ENCODE measurements at regions not wholly inside any gene's neighbourhood (a gene's known extent, or its start where the extent isn't known, plus 50 kb on each side); places are given as distances from the start of the nearest gene placed in this dataset.

DNA sequence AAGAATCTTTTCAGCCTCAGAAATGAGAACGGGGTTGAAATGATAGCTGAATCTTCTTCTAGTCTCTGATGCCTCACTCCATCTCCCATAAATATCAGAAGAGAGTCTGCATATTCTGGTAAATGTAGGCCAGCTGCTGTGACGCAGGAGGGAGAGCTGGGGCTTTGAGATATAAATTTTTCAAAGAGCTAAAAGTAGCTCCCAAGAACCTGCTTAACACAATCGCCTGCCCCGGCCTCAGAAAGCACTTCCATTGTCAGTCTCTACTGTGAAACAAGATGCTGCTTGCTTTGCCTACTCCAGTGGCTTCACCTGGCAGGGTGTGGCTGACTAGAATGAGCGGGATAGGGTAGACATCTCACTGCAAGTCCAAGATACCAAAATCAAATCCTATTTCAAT is 105.0 kb upstream of the CCDC150 start:
- Histone ChIP-seq H3K9me3 (ENCODE audit: low read length) (no peaks in the 10 kb centered on the region), H3K4me2 (ENCODE audit: low read length) (no peak overlapping the region)

DNA sequence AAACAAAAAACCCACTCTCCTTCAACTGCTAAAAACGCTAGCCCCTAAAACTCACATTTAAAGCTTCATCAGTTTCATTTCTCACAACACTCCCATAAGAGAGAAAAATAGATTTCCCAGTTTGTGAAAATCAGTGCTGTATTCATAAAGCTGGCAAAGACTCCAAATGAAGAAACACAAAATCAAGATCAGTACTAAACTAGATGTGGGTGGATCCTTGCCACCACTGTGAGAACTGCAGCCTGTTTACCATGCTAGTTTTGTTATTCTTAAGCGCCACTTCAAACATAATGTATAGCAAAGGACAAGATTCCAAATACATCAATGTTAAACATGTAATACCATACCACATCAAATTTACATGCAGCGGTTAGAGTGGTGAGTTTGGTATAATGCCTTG is 104.5 kb upstream of the CCDC150 start:
- Histone ChIP-seq H3K4me3 (ENCODE audit: low read depth, low read length, poor library complexity, severe bottlenecking) (no peak overlapping the region), H3K36me3 (ENCODE audit: insufficient read depth, low read length) (no peaks in the 10 kb centered on the region), H3K4me1 (ENCODE audit: insufficient read depth, low read length, severe bottlenecking) (no peaks in the 10 kb centered on the region), H3K9ac (ENCODE audit: low read length) (no peak overlapping the region), H3K9me2 (ENCODE audit: low read depth, low read length) (no peaks in the 10 kb centered on the region), H3K79me2 (ENCODE audit: insufficient read depth, low read length) (no peaks in the 10 kb centered on the region), H4K20me1 (ENCODE audit: insufficient read depth, low read length) (no peaks in the 10 kb centered on the region), H3K27ac (ENCODE audit: low read depth, low read length, poor library complexity, severe bottlenecking) (no peak overlapping the region), H2AFZ (ENCODE audit: low read length) (no peak overlapping the region), H3K4me2 (ENCODE audit: low read length) (no peak overlapping the region), H3K27me3 (ENCODE audit: insufficient read depth, low read length) (no peaks in the 10 kb centered on the region), H3F3A (ENCODE audit: insufficient read depth, low read length) (no peaks in the 10 kb centered on the region), H3K9me3 (ENCODE audit: low read length) (no peaks in the 10 kb centered on the region)
- no peak for TF ChIP-seq EZH2 (IDR thresholded peaks at IDR 0.05; ENCODE audit: borderline replicate concordance, low read length)
- TF ChIP-seq, protein P1, sequence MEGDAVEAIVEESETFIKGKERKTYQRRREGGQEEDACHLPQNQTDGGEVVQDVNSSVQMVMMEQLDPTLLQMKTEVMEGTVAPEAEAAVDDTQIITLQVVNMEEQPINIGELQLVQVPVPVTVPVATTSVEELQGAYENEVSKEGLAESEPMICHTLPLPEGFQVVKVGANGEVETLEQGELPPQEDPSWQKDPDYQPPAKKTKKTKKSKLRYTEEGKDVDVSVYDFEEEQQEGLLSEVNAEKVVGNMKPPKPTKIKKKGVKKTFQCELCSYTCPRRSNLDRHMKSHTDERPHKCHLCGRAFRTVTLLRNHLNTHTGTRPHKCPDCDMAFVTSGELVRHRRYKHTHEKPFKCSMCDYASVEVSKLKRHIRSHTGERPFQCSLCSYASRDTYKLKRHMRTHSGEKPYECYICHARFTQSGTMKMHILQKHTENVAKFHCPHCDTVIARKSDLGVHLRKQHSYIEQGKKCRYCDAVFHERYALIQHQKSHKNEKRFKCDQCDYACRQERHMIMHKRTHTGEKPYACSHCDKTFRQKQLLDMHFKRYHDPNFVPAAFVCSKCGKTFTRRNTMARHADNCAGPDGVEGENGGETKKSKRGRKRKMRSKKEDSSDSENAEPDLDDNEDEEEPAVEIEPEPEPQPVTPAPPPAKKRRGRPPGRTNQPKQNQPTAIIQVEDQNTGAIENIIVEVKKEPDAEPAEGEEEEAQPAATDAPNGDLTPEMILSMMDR (IDR thresholded peaks at IDR 0.05; ENCODE audit: low read length), result no peak

More for the DNA sequence above, 105.0 kb upstream of the CCDC150 start:
- no peaks in the 10 kb centered on the region for H3K27me3 ChIP-seq (ENCODE audit: insufficient read depth, low read length)
- no peaks in the 10 kb centered on the region for H3K36me3 ChIP-seq (ENCODE audit: insufficient read depth, low read length)
- no peak overlapping the region for H3K4me3 ChIP-seq (ENCODE audit: low read depth, low read length, poor library complexity, severe bottlenecking)
- H2AFZ ChIP-seq (ENCODE audit: low read length), result no peak overlapping the region
- no peaks in the 10 kb centered on the region for H4K20me1 ChIP-seq (ENCODE audit: insufficient read depth, low read length)
- no peaks in the 10 kb centered on the region for H3K79me2 ChIP-seq (ENCODE audit: insufficient read depth, low read length)
- H3K4me1 ChIP-seq (ENCODE audit: insufficient read depth, low read length, severe bottlenecking), result no peaks in the 10 kb centered on the region
- no peak overlapping the region for H3K27ac ChIP-seq (ENCODE audit: low read depth, low read length, poor library complexity, severe bottlenecking)
- TF ChIP-seq, protein P1 (IDR thresholded peaks at IDR 0.05; ENCODE audit: low read length), result no peak
- TF ChIP-seq EZH2 (IDR thresholded peaks at IDR 0.05; ENCODE audit: borderline replicate concordance, low read length), result no peak
- H3K9me2 ChIP-seq (ENCODE audit: low read depth, low read length), result no peaks in the 10 kb centered on the region
- H3K9ac ChIP-seq (ENCODE audit: low read length), result no peak overlapping the region
- H3F3A ChIP-seq (ENCODE audit: insufficient read depth, low read length), result no peaks in the 10 kb centered on the region

DNA sequence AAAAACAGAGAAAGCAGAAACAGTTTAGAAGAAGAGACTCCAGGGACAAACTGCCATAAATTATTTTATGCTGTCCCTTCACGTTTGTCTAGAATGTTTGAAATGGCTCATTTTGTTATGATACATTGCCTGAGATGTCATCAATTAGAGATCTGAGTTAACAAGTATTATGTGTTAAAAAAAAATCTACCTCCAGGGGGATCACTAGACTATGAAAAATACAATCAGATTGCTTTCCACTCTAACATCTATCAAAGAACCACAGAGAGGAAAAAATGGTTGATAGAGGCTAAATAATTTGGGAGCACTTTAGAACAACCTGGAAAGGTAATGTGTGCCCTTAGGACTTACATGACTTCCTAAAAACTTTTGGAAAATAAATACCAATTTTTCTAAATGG is 103.8 kb upstream of the CCDC150 start:
- Histone ChIP-seq H3K4me2 (ENCODE audit: low read length) (no peak overlapping the region), H3K9me2 (ENCODE audit: low read depth, low read length) (no peaks in the 10 kb centered on the region), H3K36me3 (ENCODE audit: insufficient read depth, low read length) (no peaks in the 10 kb centered on the region), H3K79me2 (ENCODE audit: insufficient read depth, low read length) (no peaks in the 10 kb centered on the region), H3K27ac (ENCODE audit: low read depth, low read length, poor library complexity, severe bottlenecking) (no peak overlapping the region), H3K9ac (ENCODE audit: low read length) (no peak overlapping the region), H3K27me3 (ENCODE audit: insufficient read depth, low read length) (no peaks in the 10 kb centered on the region), H2AFZ (ENCODE audit: low read length) (no peak overlapping the region), H3F3A (ENCODE audit: insufficient read depth, low read length) (no peaks in the 10 kb centered on the region), H3K4me3 (ENCODE audit: low read depth, low read length, poor library complexity, severe bottlenecking) (no peak overlapping the region), H3K4me1 (ENCODE audit: insufficient read depth, low read length, severe bottlenecking) (no peaks in the 10 kb centered on the region), H3K9me3 (ENCODE audit: low read length) (no peaks in the 10 kb centered on the region), H4K20me1 (ENCODE audit: insufficient read depth, low read length) (no peaks in the 10 kb centered on the region)
- TF ChIP-seq EZH2 (IDR thresholded peaks at IDR 0.05; ENCODE audit: borderline replicate concordance, low read length), result no peak
- TF ChIP-seq, protein P1 (IDR thresholded peaks at IDR 0.05; ENCODE audit: low read length), result peak; percentile 8; the same call in 1 of the 2 replicates

Data from OCI-LY1 (cell line).